Progenitor cell of endocrine pancreas (in vitro differentiated cells): ENCODE measurements at regions not wholly inside any gene's neighbourhood (a gene's known extent, or its start where the extent isn't known, plus 50 kb on each side); places are given as distances from the start of the nearest gene placed in this dataset.

ENCODE experiments used
- DNase-seq: peaks from one replicate; pipeline ENCODE4 v3.0.0; 2021; ENCODE audit warnings: low spot score; ENCODE audit not compliant: unreplicated experiment
- H3K27ac Mint-ChIP-seq: 2 replicates; pipeline ENCODE4 v1.8.0; 2021; ENCODE audit warnings: mild to moderate bottlenecking, moderate library complexity, mixed read lengths
- H3K27me3 Mint-ChIP-seq: 2 replicates; pipeline ENCODE4 v1.8.0; 2021; ENCODE audit warnings: mixed read lengths
- H3K36me3 Mint-ChIP-seq: 2 replicates; pipeline ENCODE4 v1.8.0; 2022; ENCODE audit warnings: mixed read lengths; ENCODE audit not compliant: insufficient read depth
- H3K4me1 Mint-ChIP-seq: 2 replicates; pipeline ENCODE4 v1.8.0; 2021; ENCODE audit warnings: low read depth, mixed read lengths
- H3K4me3 Mint-ChIP-seq: 2 replicates; pipeline ENCODE4 v1.8.0; 2021; ENCODE audit warnings: low read depth, mild to moderate bottlenecking, moderate library complexity, mixed read lengths
- H3K9me3 Mint-ChIP-seq: 2 replicates; pipeline ENCODE4 v1.8.0; 2021; ENCODE audit warnings: low read depth, mixed read lengths
- TF ChIP-seq, protein P1 (sequence below): fragments of 200-600 bp; sonication (generic); IDR thresholded peaks from one replicate; pipeline ENCODE4 v1.5.0; 2021; ENCODE audit warnings: antibody characterized with exemption, mild to moderate bottlenecking; ENCODE audit not compliant: unreplicated experiment

DNA sequence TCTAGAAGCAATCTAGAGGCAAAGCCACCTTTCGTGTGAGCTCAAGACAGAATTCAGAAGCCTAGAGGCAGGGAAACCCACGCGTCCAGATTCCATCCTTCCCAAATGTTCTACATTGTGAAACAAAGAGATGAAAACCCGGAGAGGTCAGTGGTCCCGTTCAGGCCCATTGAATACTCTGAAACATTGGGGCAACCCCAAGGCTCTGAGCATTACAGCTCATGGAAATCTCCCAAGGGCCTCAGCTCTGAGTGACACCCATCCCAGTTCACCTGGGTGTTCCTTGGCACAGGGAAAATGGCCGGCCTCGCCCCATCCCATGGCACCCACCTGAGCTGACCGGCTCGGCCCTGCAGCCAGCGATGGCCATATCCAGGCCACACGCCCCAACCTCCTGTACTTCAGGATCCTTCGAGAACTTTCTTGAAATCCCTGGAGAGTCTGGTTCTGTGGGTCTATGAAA lies 128.6 kb upstream of the FGF3 start:
- TF ChIP-seq, protein P1, sequence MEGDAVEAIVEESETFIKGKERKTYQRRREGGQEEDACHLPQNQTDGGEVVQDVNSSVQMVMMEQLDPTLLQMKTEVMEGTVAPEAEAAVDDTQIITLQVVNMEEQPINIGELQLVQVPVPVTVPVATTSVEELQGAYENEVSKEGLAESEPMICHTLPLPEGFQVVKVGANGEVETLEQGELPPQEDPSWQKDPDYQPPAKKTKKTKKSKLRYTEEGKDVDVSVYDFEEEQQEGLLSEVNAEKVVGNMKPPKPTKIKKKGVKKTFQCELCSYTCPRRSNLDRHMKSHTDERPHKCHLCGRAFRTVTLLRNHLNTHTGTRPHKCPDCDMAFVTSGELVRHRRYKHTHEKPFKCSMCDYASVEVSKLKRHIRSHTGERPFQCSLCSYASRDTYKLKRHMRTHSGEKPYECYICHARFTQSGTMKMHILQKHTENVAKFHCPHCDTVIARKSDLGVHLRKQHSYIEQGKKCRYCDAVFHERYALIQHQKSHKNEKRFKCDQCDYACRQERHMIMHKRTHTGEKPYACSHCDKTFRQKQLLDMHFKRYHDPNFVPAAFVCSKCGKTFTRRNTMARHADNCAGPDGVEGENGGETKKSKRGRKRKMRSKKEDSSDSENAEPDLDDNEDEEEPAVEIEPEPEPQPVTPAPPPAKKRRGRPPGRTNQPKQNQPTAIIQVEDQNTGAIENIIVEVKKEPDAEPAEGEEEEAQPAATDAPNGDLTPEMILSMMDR, result no peak
- Mint-ChIP-seq H3K27ac (no peak overlapping the region), H3K27me3 (peaks cover 10% of the 10 kb centered on the region), H3K36me3 (no peaks in the 10 kb centered on the region), H3K9me3 (no peaks in the 10 kb centered on the region), H3K4me1 (peaks cover 11% of the 10 kb centered on the region), H3K4me3 (no peak overlapping the region)
- DNase-seq, result no peak

DNA sequence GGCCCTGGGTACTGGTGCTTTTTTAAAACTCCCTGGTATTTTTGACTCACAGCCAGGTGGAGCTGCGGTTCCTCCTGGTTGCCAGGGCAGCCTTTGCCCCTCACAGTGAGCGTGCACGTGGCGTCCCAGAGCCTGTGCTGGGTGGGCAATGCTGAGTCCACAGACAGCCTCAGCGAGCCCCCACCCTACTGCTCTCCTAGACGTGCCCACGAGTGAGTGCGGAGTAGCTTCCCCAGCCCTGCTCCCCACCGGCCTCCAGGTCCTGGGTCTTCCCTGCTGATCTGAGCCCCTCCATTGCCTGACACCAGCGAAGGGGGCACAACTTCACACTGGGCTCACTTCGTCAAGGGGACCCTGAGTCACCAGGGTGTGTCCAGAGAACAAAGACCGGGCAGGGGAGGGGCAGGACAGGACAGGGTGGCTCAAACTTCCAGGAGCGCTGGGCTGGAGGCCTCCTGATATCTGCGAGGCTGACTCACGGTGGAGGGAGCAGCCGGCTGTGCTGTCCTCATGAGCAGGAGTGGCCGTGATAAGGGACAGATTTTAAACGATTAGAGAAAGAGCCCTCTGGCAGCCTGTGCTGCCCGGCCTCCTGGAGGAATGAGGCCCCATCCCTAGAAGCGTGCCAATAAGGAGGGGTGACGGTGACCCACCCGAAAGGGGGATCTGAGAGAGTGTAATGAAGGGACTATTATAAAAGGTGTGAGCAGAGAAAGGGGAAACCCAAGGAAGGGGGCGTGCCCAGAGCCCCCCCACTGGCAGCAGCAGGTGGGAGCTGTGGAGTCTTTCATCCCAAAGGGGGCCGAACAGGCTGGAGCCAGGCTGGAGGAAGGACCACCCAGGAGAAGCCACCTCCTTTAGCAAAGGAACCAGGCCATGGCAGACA lies 129.3 kb upstream of the FGF3 start:
- TF ChIP-seq, protein P1, result peak; percentile 40
- H3K9me3 Mint-ChIP-seq, result no peaks in the 10 kb centered on the region
- no peak for DNase-seq
- H3K36me3 Mint-ChIP-seq, result no peaks in the 10 kb centered on the region
- H3K27ac Mint-ChIP-seq, result peak overlapping the region; percentile 84
- peaks cover 16% of the 10 kb centered on the region for H3K27me3 Mint-ChIP-seq
- peak overlapping the region; percentile 2 for H3K4me3 Mint-ChIP-seq
- peaks cover 11% of the 10 kb centered on the region for H3K4me1 Mint-ChIP-seq

DNA sequence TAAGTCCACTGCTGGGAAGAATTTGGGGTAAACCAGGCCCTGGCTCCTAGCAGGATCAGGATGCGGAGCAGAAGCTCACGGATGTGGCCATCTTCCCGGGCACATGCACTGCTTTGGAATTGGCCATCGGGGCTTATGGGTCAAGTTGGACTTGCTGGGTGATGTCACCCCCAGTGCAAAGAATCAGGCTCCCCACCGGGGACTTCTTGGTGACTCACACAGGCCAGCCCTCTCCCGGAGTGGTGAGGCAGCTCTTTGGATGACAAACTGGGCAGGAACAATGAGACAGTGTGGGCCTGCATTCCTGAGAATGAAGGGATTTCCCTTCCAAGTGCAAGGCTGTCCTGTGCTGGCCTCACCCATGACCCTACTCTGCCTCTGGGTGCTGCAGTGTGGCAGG lies 128.8 kb upstream of the ANO1 start:
- DNase-seq, result no peak
- peaks cover 19% of the 10 kb centered on the region for H3K27me3 Mint-ChIP-seq
- TF ChIP-seq, protein P1, result no peak
- H3K4me1 Mint-ChIP-seq, result peaks cover 11% of the 10 kb centered on the region
- H3K36me3 Mint-ChIP-seq, result no peaks in the 10 kb centered on the region
- H3K4me3 Mint-ChIP-seq, result no peak overlapping the region
- no peaks in the 10 kb centered on the region for H3K9me3 Mint-ChIP-seq
- no peak overlapping the region for H3K27ac Mint-ChIP-seq

DNA sequence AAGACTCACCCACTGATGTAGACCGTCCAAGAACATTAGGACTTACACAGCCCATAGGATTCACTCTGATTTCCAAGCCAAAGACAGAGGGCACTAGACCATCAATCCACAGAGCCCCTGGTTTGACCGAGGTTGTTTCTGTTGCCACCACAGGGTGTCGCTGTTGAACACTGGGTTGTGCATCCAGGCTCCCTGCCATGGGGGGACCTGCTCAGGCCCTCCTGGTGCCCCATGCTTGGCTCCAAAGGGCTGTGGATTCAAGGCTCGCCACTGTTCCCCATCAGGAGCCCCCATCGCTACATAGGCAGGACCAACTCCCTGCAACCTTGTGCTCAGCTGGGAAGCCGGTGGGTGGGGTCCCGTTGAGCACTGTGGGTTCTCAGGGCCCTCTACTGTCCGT lies 128.0 kb upstream of the ANO1 start:
- TF ChIP-seq, protein P1, result peak; percentile 62
- H3K4me1 Mint-ChIP-seq, result peaks cover 11% of the 10 kb centered on the region
- peaks cover 23% of the 10 kb centered on the region for H3K27me3 Mint-ChIP-seq
- no peak overlapping the region for H3K27ac Mint-ChIP-seq
- H3K9me3 Mint-ChIP-seq, result no peaks in the 10 kb centered on the region
- no peak overlapping the region for H3K4me3 Mint-ChIP-seq
- no peaks in the 10 kb centered on the region for H3K36me3 Mint-ChIP-seq
- DNase-seq, result no peak

DNA sequence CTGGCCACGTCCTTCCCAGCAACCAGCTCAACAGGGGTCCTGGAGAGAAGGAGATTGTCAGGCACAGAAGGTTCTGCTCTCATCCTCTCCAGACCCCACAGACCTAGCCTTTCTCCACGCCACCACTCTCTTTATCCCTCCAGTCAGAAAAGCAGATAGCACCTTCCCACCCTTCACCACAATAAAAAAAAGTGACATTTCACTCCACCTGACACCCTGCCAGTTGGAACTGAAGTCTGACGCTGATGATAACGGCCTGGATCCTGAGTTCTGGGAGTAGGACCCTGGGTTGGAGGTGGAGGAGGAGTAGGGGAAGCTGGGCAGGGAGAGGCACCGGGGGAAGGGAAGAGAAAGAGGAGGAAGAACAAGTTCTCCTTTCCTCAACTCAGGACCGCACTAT lies 127.5 kb upstream of the ANO1 start:
- H3K36me3 Mint-ChIP-seq, result no peaks in the 10 kb centered on the region
- no peak overlapping the region for H3K27ac Mint-ChIP-seq
- H3K9me3 Mint-ChIP-seq, result no peaks in the 10 kb centered on the region
- TF ChIP-seq, protein P1, result no peak
- peaks cover 11% of the 10 kb centered on the region for H3K4me1 Mint-ChIP-seq
- DNase-seq, result no peak
- no peak overlapping the region for H3K4me3 Mint-ChIP-seq
- peaks cover 26% of the 10 kb centered on the region for H3K27me3 Mint-ChIP-seq
